Endothelial cell of umbilical vein (primary cell): ENCODE measurements at regions not wholly inside any gene's neighbourhood (a gene's known extent, or its start where the extent isn't known, plus 50 kb on each side); places are given as distances from the start of the nearest gene placed in this dataset.

Source experiments
- CTCF ChIP-seq, 2 donors: IDR thresholded peaks; 1 replicate in 1 of 2; 2 replicates in 1 of 2; pipeline ENCODE4 v1.5.1; 2011; ENCODE audit warnings: low read length in 2 of 2, mild to moderate bottlenecking in 2 of 2, moderate library complexity in 2 of 2, control low read depth in 1 of 2, inconsistent platforms in 1 of 2, low read depth in 1 of 2; ENCODE audit not compliant: insufficient read depth in 1 of 2; ENCODE audit errors: extremely low read depth in 1 of 2
- EZH2 ChIP-seq: IDR thresholded peaks from 2 replicates; pipeline ENCODE4 v1.6.1; 2012; ENCODE audit warnings: borderline replicate concordance, low read depth, mild to moderate bottlenecking, moderate library complexity, low read length, inconsistent platforms; ENCODE audit not compliant: severe bottlenecking
- FOS ChIP-seq: IDR thresholded peaks from 2 replicates; pipeline ENCODE4 v1.6.1; 2011; ENCODE audit warnings: mild to moderate bottlenecking, low read length, moderate library complexity, borderline replicate concordance; ENCODE audit not compliant: insufficient read depth
- MAX ChIP-seq: IDR thresholded peaks from 2 replicates; pipeline ENCODE4 v1.6.1; 2011; ENCODE audit not compliant: insufficient read depth, insufficient read length
- MYC ChIP-seq: IDR thresholded peaks from one replicate; pipeline ENCODE4 v1.6.1; 2011; ENCODE audit warnings: mild to moderate bottlenecking, low read depth, low read length
- POLR2A ChIP-seq: IDR thresholded peaks from 2 replicates; pipeline ENCODE4 v1.6.1; 2012; ENCODE audit warnings: low read depth, mild to moderate bottlenecking, control low read depth, low read length

GRCh38 chr2:41405441-41405840 is 642.4 kb upstream of the PKDCC start:
- TF ChIP-seq POLR2A (no peak), CTCF (IDR thresholded peaks at IDR 0.05; ENCODE audit: extremely low read depth in 1 of 2, insufficient read depth in 1 of 2, low read depth in 1 of 2, low read length in 2 of 2) (no peak), MYC (no peak), MAX (no peak), EZH2 (no peak), FOS (no peak)
